Activated CD4-positive, alpha-beta T cell treated with anti-CD3 and anti-CD28 coated beads, Interleukin-2, amount 50 U/mL, for 24 hours (primary cell): ENCODE measurements at regions not wholly inside any gene's neighbourhood (a gene's known extent, or its start where the extent isn't known, plus 50 kb on each side); places are given as distances from the start of the nearest gene placed in this dataset.

ENCODE experiments used
- DNase-seq, 2 donors: peaks; one replicate each; pipeline ENCODE4 v3.0.0-alpha.2; 2020; ENCODE audit warnings: low read depth in 1 of 2, low spot score in 1 of 2

GRCh38 chr16:50884066-50884860, 142.4 kb downstream of the CYLD start:
- DNase-seq, result peak in 1 of 2 donors; percentile 4

- DNase-seq, result no peak
Measured at GRCh38 chr16:50881956-50882355, 140.1 kb downstream of the CYLD start.

GRCh38 chr16:50881331-50881830, 139.5 kb downstream of the CYLD start:
- no peak for DNase-seq

GRCh38 chr16:50880926-50881325, 139.0 kb downstream of the CYLD start:
- DNase-seq, result no peak

- DNase-seq, result no peak
Measured at GRCh38 chr16:50879873-50880695, 138.2 kb downstream of the CYLD start.

- DNase-seq, result no peak
Measured at GRCh38 chr16:50878966-50879615, 137.2 kb downstream of the CYLD start.

- no peak for DNase-seq
Measured at GRCh38 chr16:50878536-50878935, 136.7 kb downstream of the CYLD start.

GRCh38 chr16:50876263-50876662, 134.4 kb downstream of the CYLD start:
- DNase-seq, result no peak

- no peak for DNase-seq
Measured at GRCh38 chr16:50868577-50868976, 126.7 kb downstream of the CYLD start.

GRCh38 chr16:50866806-50867205, 124.9 kb downstream of the CYLD start:
- no peak for DNase-seq

GRCh38 chr16:50864386-50864785, 122.5 kb downstream of the CYLD start:
- no peak for DNase-seq

GRCh38 chr16:50863644-50864144, 121.8 kb downstream of the CYLD start:
- DNase-seq, result no peak

GRCh38 chr16:50862818-50863643, 121.1 kb downstream of the CYLD start:
- DNase-seq, result no peak

- DNase-seq, result no peak
Measured at GRCh38 chr16:50861970-50862411, 120.1 kb downstream of the CYLD start.

- DNase-seq, result no peak
Measured at GRCh38 chr16:50861451-50861850, 119.6 kb downstream of the CYLD start.

GRCh38 chr16:50859628-50860360, 117.9 kb downstream of the CYLD start:
- DNase-seq, result no peak

- DNase-seq, result no peak
Measured at GRCh38 chr16:50858877-50859627, 117.2 kb downstream of the CYLD start.

GRCh38 chr16:50858376-50858775, 116.5 kb downstream of the CYLD start:
- DNase-seq, result no peak

GRCh38 chr16:50857881-50858280, 116.0 kb downstream of the CYLD start:
- no peak for DNase-seq
